ENCODE measurements at regions not wholly inside any gene's neighbourhood (a gene's known extent, or its start where the extent isn't known, plus 50 kb on each side); places are given as distances from the start of the nearest gene placed in this dataset.
"Not testable (repeated sequence)": the region's sequence is repeated elsewhere in the genome, so short reads cannot be mapped to it uniquely, and the experiment has no call there.

DNA sequence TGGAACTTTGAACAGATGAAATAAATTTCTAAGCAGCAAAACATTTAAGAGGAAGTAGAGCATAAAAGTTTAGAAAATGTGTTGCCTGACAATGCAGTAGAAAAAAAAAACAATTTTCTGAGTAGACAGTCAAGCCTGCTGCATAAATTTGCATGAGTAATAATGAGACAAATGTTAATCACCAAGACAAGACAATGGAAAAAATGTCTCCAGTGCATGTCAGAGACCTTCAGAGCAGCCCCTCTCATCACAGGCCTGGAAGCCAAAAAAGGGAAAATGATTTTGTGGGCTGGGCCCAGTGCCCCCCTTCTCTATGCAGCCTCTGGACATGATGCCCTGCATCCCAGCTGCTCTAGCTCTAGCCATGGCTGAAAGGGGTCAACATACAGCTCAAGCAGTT, 204.6 kb downstream of the COX18 start:
- Histone ChIP-seq H3K4me3 (ENCODE audit: low read length) (no peak overlapping the region), H3K9ac (ENCODE audit: low read length) (no peak overlapping the region), H3K79me2 (ENCODE audit: low read length) (no peaks in the 10 kb centered on the region), H3K4me1 (ENCODE audit: low read length) (no peaks in the 10 kb centered on the region), H3K9me2 (replicated peaks; ENCODE audit: insufficient read depth, low read length) (no peaks in the 10 kb centered on the region), H3K4me2 (ENCODE audit: low read depth, low read length, poor library complexity, severe bottlenecking) (no peak overlapping the region), H3K27me3 (ENCODE audit: low read length) (no peaks in the 10 kb centered on the region), H3K36me3 (ENCODE audit: insufficient read depth, low read length) (no peaks in the 10 kb centered on the region), H2AFZ (ENCODE audit: low read length) (no peak overlapping the region), H3K27ac (ENCODE audit: low read length) (no peak overlapping the region), H3K9me3 (ENCODE audit: low read length) (no peaks in the 10 kb centered on the region), H4K20me1 (ENCODE audit: insufficient read depth, low read depth, low read length) (no peaks in the 10 kb centered on the region)
- no peak for DNase-seq

GRCh38 chr4:72864277-72864676, 205.2 kb downstream of the COX18 start:
- H3K36me3 ChIP-seq (ENCODE audit: insufficient read depth, low read length); H3K9ac ChIP-seq (ENCODE audit: low read length); H2AFZ ChIP-seq (ENCODE audit: low read length); H3K4me2 ChIP-seq (ENCODE audit: low read depth, low read length, poor library complexity, severe bottlenecking); H3K4me1 ChIP-seq (ENCODE audit: low read length); DNase-seq; H3K79me2 ChIP-seq (ENCODE audit: low read length); H3K4me3 ChIP-seq (ENCODE audit: low read length); H3K27ac ChIP-seq (ENCODE audit: low read length); H4K20me1 ChIP-seq (ENCODE audit: insufficient read depth, low read depth, low read length); H3K9me2 ChIP-seq (replicated peaks; ENCODE audit: insufficient read depth, low read length); H3K27me3 ChIP-seq (ENCODE audit: low read length); H3K9me3 ChIP-seq (ENCODE audit: low read length): not testable (repeated sequence)

DNA sequence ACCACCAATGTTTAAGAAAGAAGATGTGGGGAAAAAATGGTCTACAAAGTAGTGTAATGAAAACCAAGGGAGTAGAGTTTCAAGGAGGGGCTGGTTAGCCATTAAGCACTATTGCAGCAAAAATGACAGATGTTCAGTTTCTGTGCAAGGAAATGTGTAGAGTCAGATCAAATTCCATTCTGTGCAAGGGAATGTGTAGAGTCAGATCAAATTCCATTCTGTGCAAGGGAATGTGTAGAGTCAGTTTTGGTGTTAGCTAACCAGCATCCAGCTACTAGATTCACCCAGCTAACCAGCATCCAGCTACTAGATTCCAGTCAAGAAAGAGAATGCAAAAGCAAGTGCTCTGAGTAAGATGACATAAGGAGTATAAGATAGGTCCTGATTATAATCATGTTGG, 208.8 kb downstream of the COX18 start:
- no peaks in the 10 kb centered on the region for H3K9me3 ChIP-seq (ENCODE audit: low read length)

GRCh38 chr4:72858328-72858727, 211.2 kb downstream of the COX18 start:
- Histone ChIP-seq H3K27me3 (ENCODE audit: low read length) (no peaks in the 10 kb centered on the region), H3K79me2 (ENCODE audit: low read length) (no peaks in the 10 kb centered on the region), H4K20me1 (ENCODE audit: insufficient read depth, low read depth, low read length) (no peaks in the 10 kb centered on the region), H3K4me2 (ENCODE audit: low read depth, low read length, poor library complexity, severe bottlenecking) (no peak overlapping the region), H3K4me1 (ENCODE audit: low read length) (no peaks in the 10 kb centered on the region), H3K4me3 (ENCODE audit: low read length) (no peak overlapping the region), H3K9ac (ENCODE audit: low read length) (no peak overlapping the region), H3K27ac (ENCODE audit: low read length) (no peak overlapping the region), H3K9me3 (ENCODE audit: low read length) (no peaks in the 10 kb centered on the region), H2AFZ (ENCODE audit: low read length) (no peak overlapping the region), H3K36me3 (ENCODE audit: insufficient read depth, low read length) (no peaks in the 10 kb centered on the region), H3K9me2 (replicated peaks; ENCODE audit: insufficient read depth, low read length) (no peaks in the 10 kb centered on the region)
- DNase-seq = no peak

More for the DNA sequence above, 208.8 kb downstream of the COX18 start:
- DNase-seq = no peak
- no peak overlapping the region for H3K4me2 ChIP-seq (ENCODE audit: low read depth, low read length, poor library complexity, severe bottlenecking)
- H3K4me3 ChIP-seq (ENCODE audit: low read length) = no peak overlapping the region
- H3K9ac ChIP-seq (ENCODE audit: low read length) = no peak overlapping the region
- H2AFZ ChIP-seq (ENCODE audit: low read length) = no peak overlapping the region
- no peaks in the 10 kb centered on the region for H3K36me3 ChIP-seq (ENCODE audit: insufficient read depth, low read length)
- no peak overlapping the region for H3K27ac ChIP-seq (ENCODE audit: low read length)
- no peaks in the 10 kb centered on the region for H3K27me3 ChIP-seq (ENCODE audit: low read length)
- no peaks in the 10 kb centered on the region for H3K79me2 ChIP-seq (ENCODE audit: low read length)
- H4K20me1 ChIP-seq (ENCODE audit: insufficient read depth, low read depth, low read length) = no peaks in the 10 kb centered on the region
- no peaks in the 10 kb centered on the region for H3K4me1 ChIP-seq (ENCODE audit: low read length)
- H3K9me2 ChIP-seq (replicated peaks; ENCODE audit: insufficient read depth, low read length) = no peaks in the 10 kb centered on the region

DNA sequence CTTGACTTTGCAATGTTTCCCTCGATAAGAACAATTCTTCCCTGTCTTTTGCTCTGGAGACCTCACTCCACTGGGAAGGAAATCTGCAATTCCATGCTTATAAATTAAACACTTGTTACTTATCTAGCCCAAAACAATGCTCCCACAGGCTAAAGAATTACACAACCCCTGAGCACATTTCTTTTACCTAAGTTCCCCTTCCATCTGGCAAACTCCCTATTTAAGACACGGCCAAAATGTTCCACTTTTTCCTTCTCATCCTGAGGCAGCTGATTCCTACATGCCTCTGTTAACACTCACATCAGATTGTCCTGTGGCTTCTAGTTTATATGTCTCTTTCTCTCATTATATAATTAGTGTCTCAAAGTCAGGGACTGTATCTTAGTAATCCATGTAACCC, 211.7 kb downstream of the COX18 start:
- Histone ChIP-seq H3K4me2 (ENCODE audit: low read depth, low read length, poor library complexity, severe bottlenecking) (no peak overlapping the region), H3K36me3 (ENCODE audit: insufficient read depth, low read length) (no peaks in the 10 kb centered on the region), H3K79me2 (ENCODE audit: low read length) (no peaks in the 10 kb centered on the region), H3K27ac (ENCODE audit: low read length) (no peak overlapping the region), H3K9me3 (ENCODE audit: low read length) (no peaks in the 10 kb centered on the region), H3K9me2 (replicated peaks; ENCODE audit: insufficient read depth, low read length) (no peaks in the 10 kb centered on the region), H2AFZ (ENCODE audit: low read length) (no peak overlapping the region), H3K27me3 (ENCODE audit: low read length) (no peaks in the 10 kb centered on the region), H3K9ac (ENCODE audit: low read length) (no peak overlapping the region), H3K4me3 (ENCODE audit: low read length) (no peak overlapping the region), H3K4me1 (ENCODE audit: low read length) (no peaks in the 10 kb centered on the region), H4K20me1 (ENCODE audit: insufficient read depth, low read depth, low read length) (no peaks in the 10 kb centered on the region)
- no peak for DNase-seq

- Histone ChIP-seq H3K27ac (ENCODE audit: low read length) (no peak overlapping the region), H3K4me3 (ENCODE audit: low read length) (no peak overlapping the region), H3K4me2 (ENCODE audit: low read depth, low read length, poor library complexity, severe bottlenecking) (no peak overlapping the region), H4K20me1 (ENCODE audit: insufficient read depth, low read depth, low read length) (no peaks in the 10 kb centered on the region), H3K9ac (ENCODE audit: low read length) (no peak overlapping the region), H3K9me2 (replicated peaks; ENCODE audit: insufficient read depth, low read length) (no peaks in the 10 kb centered on the region), H3K79me2 (ENCODE audit: low read length) (no peaks in the 10 kb centered on the region), H2AFZ (ENCODE audit: low read length) (no peak overlapping the region), H3K27me3 (ENCODE audit: low read length) (no peaks in the 10 kb centered on the region), H3K36me3 (ENCODE audit: insufficient read depth, low read length) (no peaks in the 10 kb centered on the region), H3K9me3 (ENCODE audit: low read length) (no peaks in the 10 kb centered on the region), H3K4me1 (ENCODE audit: low read length) (no peaks in the 10 kb centered on the region)
- DNase-seq = no peak
These were observed 212.3 kb downstream of the COX18 start for GRCh38 chr4:72857216-72857615.

GRCh38 chr4:72846280-72847111, 223.0 kb downstream of the COX18 start:
- no peaks in the 10 kb centered on the region for H3K36me3 ChIP-seq (ENCODE audit: insufficient read depth, low read length)
- H3K79me2 ChIP-seq (ENCODE audit: low read length) = no peaks in the 10 kb centered on the region
- no peak overlapping the region for H2AFZ ChIP-seq (ENCODE audit: low read length)
- H3K4me2 ChIP-seq (ENCODE audit: low read depth, low read length, poor library complexity, severe bottlenecking) = no peak overlapping the region
- H3K9me2 ChIP-seq (replicated peaks; ENCODE audit: insufficient read depth, low read length) = no peaks in the 10 kb centered on the region
- DNase-seq = peak; percentile 44
- no peaks in the 10 kb centered on the region for H3K4me1 ChIP-seq (ENCODE audit: low read length)
- no peak overlapping the region for H3K4me3 ChIP-seq (ENCODE audit: low read length)
- no peak overlapping the region for H3K9ac ChIP-seq (ENCODE audit: low read length)
- no peaks in the 10 kb centered on the region for H3K9me3 ChIP-seq (ENCODE audit: low read length)
- H3K27ac ChIP-seq (ENCODE audit: low read length) = no peak overlapping the region
- no peaks in the 10 kb centered on the region for H4K20me1 ChIP-seq (ENCODE audit: insufficient read depth, low read depth, low read length)
- no peaks in the 10 kb centered on the region for H3K27me3 ChIP-seq (ENCODE audit: low read length)

- Histone ChIP-seq H3K9me3 (ENCODE audit: low read length) (no peaks in the 10 kb centered on the region), H4K20me1 (ENCODE audit: insufficient read depth, low read depth, low read length) (no peaks in the 10 kb centered on the region), H3K4me1 (ENCODE audit: low read length) (no peaks in the 10 kb centered on the region), H3K27me3 (ENCODE audit: low read length) (no peaks in the 10 kb centered on the region), H3K4me2 (ENCODE audit: low read depth, low read length, poor library complexity, severe bottlenecking) (no peak overlapping the region), H3K9ac (ENCODE audit: low read length) (no peak overlapping the region), H2AFZ (ENCODE audit: low read length) (no peak overlapping the region), H3K36me3 (ENCODE audit: insufficient read depth, low read length) (no peaks in the 10 kb centered on the region), H3K9me2 (replicated peaks; ENCODE audit: insufficient read depth, low read length) (no peaks in the 10 kb centered on the region), H3K4me3 (ENCODE audit: low read length) (no peak overlapping the region), H3K79me2 (ENCODE audit: low read length) (no peaks in the 10 kb centered on the region), H3K27ac (ENCODE audit: low read length) (no peak overlapping the region)
- DNase-seq = no peak
These were observed 226.1 kb downstream of the COX18 start for GRCh38 chr4:72843466-72843865.

Measured in Karpas-422 (cell line).